H9 (cell line): ENCODE measurements at regions not wholly inside any gene's neighbourhood (a gene's known extent, or its start where the extent isn't known, plus 50 kb on each side); places are given as distances from the start of the nearest gene placed in this dataset.

Source experiments
- DNase-seq: peaks from one replicate; pipeline ENCODE4 v3.0.0-alpha.2; 2017
- H2AFZ ChIP-seq: one replicate; pipeline ENCODE4 v1.6.1; 2013; ENCODE audit warnings: mild to moderate bottlenecking, low read length, control low read depth, moderate library complexity
- H2AK5ac ChIP-seq: 2 replicates; pipeline ENCODE4 v1.6.1; 2013; ENCODE audit warnings: low read length, control low read depth, mixed read lengths; ENCODE audit not compliant: insufficient read length
- H2BK120ac ChIP-seq: one replicate; pipeline ENCODE4 v1.6.1; 2013; ENCODE audit warnings: low read depth, mild to moderate bottlenecking, low read length, control low read depth, inconsistent platforms; ENCODE audit not compliant: poor library complexity, severe bottlenecking
- H2BK12ac ChIP-seq: 2 replicates; pipeline ENCODE4 v1.6.1; 2013; ENCODE audit warnings: low read length, control low read depth, mixed read lengths, low read depth; ENCODE audit not compliant: insufficient read length
- H2BK15ac ChIP-seq: 2 replicates; pipeline ENCODE4 v1.6.1; 2013; ENCODE audit warnings: low read depth, low read length, control low read depth
- H2BK20ac ChIP-seq: one replicate; pipeline ENCODE4 v1.6.1; 2013; ENCODE audit warnings: low read depth, mild to moderate bottlenecking, low read length, control low read depth, inconsistent platforms; ENCODE audit not compliant: poor library complexity, severe bottlenecking
- H2BK5ac ChIP-seq: 2 replicates; pipeline ENCODE4 v1.6.1; 2013; ENCODE audit warnings: low read length, control low read depth, mixed read lengths; ENCODE audit not compliant: insufficient read length
- H3K14ac ChIP-seq: 2 replicates; pipeline ENCODE4 v1.6.1; 2013; ENCODE audit warnings: low read length, control low read depth; ENCODE audit not compliant: insufficient read depth
- H3K18ac ChIP-seq: 2 replicates; pipeline ENCODE4 v1.6.1; 2013; ENCODE audit warnings: low read depth, mild to moderate bottlenecking, mixed read lengths, low read length, control low read depth; ENCODE audit not compliant: insufficient read length
- H3K23ac ChIP-seq: 2 replicates; pipeline ENCODE4 v1.6.1; 2013; ENCODE audit warnings: low read length, control low read depth, mixed read lengths, low read depth; ENCODE audit not compliant: insufficient read length
- H3K23me2 ChIP-seq: 2 replicates; pipeline ENCODE4 v1.6.1; 2013; ENCODE audit warnings: low read depth, mild to moderate bottlenecking, mixed read lengths, low read length, control low read depth; ENCODE audit not compliant: insufficient read length, poor library complexity, severe bottlenecking
- H3K27ac ChIP-seq: 2 replicates; pipeline ENCODE4 v1.5.1; 2013; ENCODE audit warnings: low read length, control low read depth, mixed read lengths, low read depth; ENCODE audit not compliant: insufficient read length
- H3K27me3 ChIP-seq: 2 replicates; pipeline ENCODE4 v1.6.1; 2013; ENCODE audit warnings: low read length, control low read depth, inconsistent platforms; ENCODE audit not compliant: insufficient read depth
- H3K4ac ChIP-seq: 2 replicates; pipeline ENCODE4 v1.6.1; 2013; ENCODE audit warnings: low read depth, mild to moderate bottlenecking, control low read depth, inconsistent platforms, low read length, moderate library complexity
- H3K4me1 ChIP-seq: 2 replicates; pipeline ENCODE4 v1.6.1; 2013; ENCODE audit warnings: low read length, control low read depth, inconsistent platforms; ENCODE audit not compliant: insufficient read depth
- H3K4me2 ChIP-seq: 2 replicates; pipeline ENCODE4 v1.6.1; 2013; ENCODE audit warnings: low read length, control low read depth, mixed read lengths; ENCODE audit not compliant: insufficient read length, insufficient read depth
- H3K56ac ChIP-seq: 2 replicates; pipeline ENCODE4 v1.6.1; 2013; ENCODE audit warnings: low read depth, mild to moderate bottlenecking, mixed read lengths, low read length, control low read depth; ENCODE audit not compliant: insufficient read length
- H3K79me1 ChIP-seq: 2 replicates; pipeline ENCODE4 v1.6.1; 2013; ENCODE audit warnings: low read depth, mild to moderate bottlenecking, moderate library complexity, low read length, control low read depth, inconsistent platforms; ENCODE audit not compliant: insufficient read depth, poor library complexity, severe bottlenecking
- H3K79me2 ChIP-seq: 2 replicates; pipeline ENCODE4 v1.6.1; 2013; ENCODE audit warnings: low read length, control low read depth, inconsistent platforms; ENCODE audit not compliant: insufficient read depth
- H3K9ac ChIP-seq: 2 replicates; pipeline ENCODE4 v1.6.1; 2013; ENCODE audit warnings: low read length, control low read depth, mixed read lengths; ENCODE audit not compliant: insufficient read length; ENCODE audit errors: extremely low read depth
- H3K9me3 ChIP-seq: one replicate; pipeline ENCODE4 v1.6.1; 2013; ENCODE audit warnings: low read depth, low read length, inconsistent platforms; ENCODE audit not compliant: control insufficient read depth
- H3T11ph ChIP-seq: one replicate; pipeline ENCODE4 v1.6.1; 2013; ENCODE audit warnings: mild to moderate bottlenecking, low read length, control low read depth, inconsistent platforms
- H4K20me1 ChIP-seq: one replicate; pipeline ENCODE4 v1.6.1; 2013; ENCODE audit not compliant: control insufficient read depth, insufficient read length, insufficient read depth
- H4K5ac ChIP-seq: 2 replicates; pipeline ENCODE4 v1.6.1; 2013; ENCODE audit warnings: low read depth, mild to moderate bottlenecking, mixed read lengths, low read length, control low read depth; ENCODE audit not compliant: insufficient read length
- H4K8ac ChIP-seq: replicated peaks from 2 replicates; pipeline ENCODE4 v1.6.1; 2013; ENCODE audit warnings: low read length, control low read depth, mixed read lengths, low read depth; ENCODE audit not compliant: insufficient read length
- H4K91ac ChIP-seq: 2 replicates; pipeline ENCODE4 v1.6.1; 2013; ENCODE audit warnings: low read depth, mild to moderate bottlenecking, moderate library complexity, mixed read lengths, low read length, control low read depth; ENCODE audit not compliant: insufficient read length
- H3K27ac Mint-ChIP-seq, 3 experiments: 2 replicates in 2 of 3; 3 replicates in 1 of 3; pipeline ENCODE4 v1.8.0; 2020 to 2021; ENCODE audit warnings: mixed read lengths in 3 of 3, mild to moderate bottlenecking in 1 of 3, moderate library complexity in 1 of 3
- H3K27me3 Mint-ChIP-seq: 2 replicates; pipeline ENCODE4 v1.8.0; 2021; ENCODE audit warnings: low read depth, mild to moderate bottlenecking, moderate library complexity, mixed read lengths
- H3K36me3 Mint-ChIP-seq, 3 experiments: 2 replicates in 2 of 3; 3 replicates in 1 of 3; pipeline ENCODE4 v1.8.0; 2020 to 2021; ENCODE audit warnings: low read depth in 3 of 3, mixed read lengths in 3 of 3; ENCODE audit not compliant: insufficient read depth in 1 of 3
- H3K4me1 Mint-ChIP-seq, 2 experiments: 2 replicates each; pipeline ENCODE4 v1.8.0; 2020; ENCODE audit warnings: mixed read lengths in 2 of 2
- H3K4me3 Mint-ChIP-seq, 2 experiments: 2 replicates in 1 of 2; 3 replicates in 1 of 2; pipeline ENCODE4 v1.8.0; 2020 to 2021; ENCODE audit warnings: mild to moderate bottlenecking in 2 of 2, mixed read lengths in 2 of 2, moderate library complexity in 1 of 2
- H3K9me3 Mint-ChIP-seq, 2 experiments: 2 replicates in 1 of 2; 3 replicates in 1 of 2; pipeline ENCODE4 v1.8.0; 2020; ENCODE audit warnings: mild to moderate bottlenecking in 2 of 2, mixed read lengths in 2 of 2, moderate library complexity in 1 of 2
- WGBS: extraction: QIAGEN DNeasy Blood & Tissue Kit; methylation state at CpG from one replicate; pipeline ENCODE4 v1.1.7; 2013; ENCODE audit warnings: missing lambda C conversion rate, low lambda C conversion rate, mixed read lengths; ENCODE audit not compliant: insufficient read length; ENCODE audit errors: extremely low coverage; 5-methylcytosine and 5-hydroxymethylcytosine counted together
- TF ChIP-seq, protein P1 (sequence below): fragments of 200-600 bp; sonication (generic); conservative IDR thresholded peaks from 3 replicates; pipeline ENCODE4 v1.8.0; 2021; ENCODE audit warnings: antibody characterized with exemption, mild to moderate bottlenecking

DNA sequence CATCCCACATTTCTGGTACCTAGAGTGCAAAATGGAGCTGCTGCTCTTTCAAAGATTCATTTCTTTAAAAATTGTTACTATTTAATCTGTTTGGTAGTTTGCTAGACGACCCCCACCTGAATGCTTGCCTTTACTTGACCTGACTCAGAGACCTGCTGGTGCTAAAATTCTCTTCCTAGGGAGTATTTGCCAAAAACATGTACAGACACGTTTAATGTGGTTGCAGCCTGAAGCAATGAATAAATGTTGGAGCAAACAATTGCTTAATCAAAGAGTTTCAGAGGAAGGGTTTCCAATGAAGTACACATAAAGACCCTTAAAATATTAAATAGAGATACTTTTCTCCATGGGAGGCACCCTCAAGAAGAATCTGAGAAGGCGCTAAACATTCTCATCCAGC lies 734.4 kb downstream of the CBLN2 start:
- Histone ChIP-seq H3K4me1 (no peaks in the 10 kb centered on the region), H3T11ph (no peak overlapping the region), H4K5ac (no peak overlapping the region), H3K18ac (no peak overlapping the region), H2BK120ac (no peak overlapping the region), H2AFZ (no peak overlapping the region), H3K9me3 (no peaks in the 10 kb centered on the region), H3K4me2 (no peak overlapping the region), H3K56ac (no peak overlapping the region), H2BK12ac (no peak overlapping the region), H4K8ac (no peak overlapping the region), H3K27me3 (no peaks in the 10 kb centered on the region), H2AK5ac (no peak overlapping the region), H3K14ac (no peak overlapping the region), H3K9ac (no peak overlapping the region), H2BK20ac (no peak overlapping the region), H3K79me2 (no peaks in the 10 kb centered on the region), H4K20me1 (no peaks in the 10 kb centered on the region), H4K91ac (no peak overlapping the region), H3K27ac (no peak overlapping the region), H2BK5ac (no peak overlapping the region), H3K79me1 (no peaks in the 10 kb centered on the region), H3K23me2 (no peaks in the 10 kb centered on the region), H3K4ac (no peak overlapping the region), H2BK15ac (no peak overlapping the region), H3K23ac (no peak overlapping the region)
- Mint-ChIP-seq H3K4me3 (no peak overlapping the region), H3K4me1 (peaks cover 3 to 6% of the 10 kb centered on the region in 2 experiments; a peak in 1 of 4 replicates), H3K27me3 (no peaks in the 10 kb centered on the region), H3K9me3 (0 out of 5 replicates have a peak, but pooled peaks cover 0 to 2% of the 10 kb centered on the region in 2 experiments), H3K27ac (no peak overlapping the region), H3K36me3 (no peaks in the 10 kb centered on the region; a peak in 1 of 7 replicates)
- WGBS, result no CpG with 5 or more reads among the region's 3 CpGs
- DNase-seq, result no peak
- TF ChIP-seq, protein P1, sequence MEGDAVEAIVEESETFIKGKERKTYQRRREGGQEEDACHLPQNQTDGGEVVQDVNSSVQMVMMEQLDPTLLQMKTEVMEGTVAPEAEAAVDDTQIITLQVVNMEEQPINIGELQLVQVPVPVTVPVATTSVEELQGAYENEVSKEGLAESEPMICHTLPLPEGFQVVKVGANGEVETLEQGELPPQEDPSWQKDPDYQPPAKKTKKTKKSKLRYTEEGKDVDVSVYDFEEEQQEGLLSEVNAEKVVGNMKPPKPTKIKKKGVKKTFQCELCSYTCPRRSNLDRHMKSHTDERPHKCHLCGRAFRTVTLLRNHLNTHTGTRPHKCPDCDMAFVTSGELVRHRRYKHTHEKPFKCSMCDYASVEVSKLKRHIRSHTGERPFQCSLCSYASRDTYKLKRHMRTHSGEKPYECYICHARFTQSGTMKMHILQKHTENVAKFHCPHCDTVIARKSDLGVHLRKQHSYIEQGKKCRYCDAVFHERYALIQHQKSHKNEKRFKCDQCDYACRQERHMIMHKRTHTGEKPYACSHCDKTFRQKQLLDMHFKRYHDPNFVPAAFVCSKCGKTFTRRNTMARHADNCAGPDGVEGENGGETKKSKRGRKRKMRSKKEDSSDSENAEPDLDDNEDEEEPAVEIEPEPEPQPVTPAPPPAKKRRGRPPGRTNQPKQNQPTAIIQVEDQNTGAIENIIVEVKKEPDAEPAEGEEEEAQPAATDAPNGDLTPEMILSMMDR, result no peak
